ENCODE measurements at regions not wholly inside any gene's neighbourhood (a gene's known extent, or its start where the extent isn't known, plus 50 kb on each side); places are given as distances from the start of the nearest gene placed in this dataset.

DNA sequence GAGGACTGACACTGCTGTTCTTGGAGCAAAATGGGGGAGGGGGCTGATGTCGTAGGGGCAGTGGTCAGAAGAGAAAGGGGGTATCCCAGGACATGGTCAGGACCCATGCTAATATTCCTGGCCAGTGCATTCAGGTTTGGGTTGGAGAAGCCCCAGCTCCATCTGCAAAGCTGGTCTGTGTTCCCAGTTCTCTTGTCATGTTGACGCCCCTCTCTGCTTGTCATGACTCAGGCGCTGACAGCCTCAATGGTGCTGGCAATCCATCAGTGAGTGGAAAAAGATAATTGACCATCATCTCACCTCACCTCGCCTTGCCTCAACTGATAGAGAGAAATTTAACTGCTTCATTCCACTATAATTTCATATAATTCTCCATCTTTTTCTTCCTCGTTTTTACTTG lies 283.1 kb upstream of the CADM1 start:
- Mint-ChIP-seq H3K4me3 (ENCODE audit: unreplicated experiment) (no peak overlapping the region), H3K9me3 (ENCODE audit: unreplicated experiment) (no peaks in the 10 kb centered on the region), H3K4me1 (ENCODE audit: unreplicated experiment) (peaks cover 7% of the 10 kb centered on the region), H3K27ac (ENCODE audit: unreplicated experiment) (no peak overlapping the region), H3K36me3 (ENCODE audit: low read depth, unreplicated experiment) (no peaks in the 10 kb centered on the region), H3K27me3 (ENCODE audit: unreplicated experiment) (no peaks in the 10 kb centered on the region)
- no peak for DNase-seq (ENCODE audit: low spot score)
- TF ChIP-seq, protein P1, sequence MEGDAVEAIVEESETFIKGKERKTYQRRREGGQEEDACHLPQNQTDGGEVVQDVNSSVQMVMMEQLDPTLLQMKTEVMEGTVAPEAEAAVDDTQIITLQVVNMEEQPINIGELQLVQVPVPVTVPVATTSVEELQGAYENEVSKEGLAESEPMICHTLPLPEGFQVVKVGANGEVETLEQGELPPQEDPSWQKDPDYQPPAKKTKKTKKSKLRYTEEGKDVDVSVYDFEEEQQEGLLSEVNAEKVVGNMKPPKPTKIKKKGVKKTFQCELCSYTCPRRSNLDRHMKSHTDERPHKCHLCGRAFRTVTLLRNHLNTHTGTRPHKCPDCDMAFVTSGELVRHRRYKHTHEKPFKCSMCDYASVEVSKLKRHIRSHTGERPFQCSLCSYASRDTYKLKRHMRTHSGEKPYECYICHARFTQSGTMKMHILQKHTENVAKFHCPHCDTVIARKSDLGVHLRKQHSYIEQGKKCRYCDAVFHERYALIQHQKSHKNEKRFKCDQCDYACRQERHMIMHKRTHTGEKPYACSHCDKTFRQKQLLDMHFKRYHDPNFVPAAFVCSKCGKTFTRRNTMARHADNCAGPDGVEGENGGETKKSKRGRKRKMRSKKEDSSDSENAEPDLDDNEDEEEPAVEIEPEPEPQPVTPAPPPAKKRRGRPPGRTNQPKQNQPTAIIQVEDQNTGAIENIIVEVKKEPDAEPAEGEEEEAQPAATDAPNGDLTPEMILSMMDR (IDR thresholded peaks at IDR 0.05; ENCODE audit: unreplicated experiment), result no peak

DNA sequence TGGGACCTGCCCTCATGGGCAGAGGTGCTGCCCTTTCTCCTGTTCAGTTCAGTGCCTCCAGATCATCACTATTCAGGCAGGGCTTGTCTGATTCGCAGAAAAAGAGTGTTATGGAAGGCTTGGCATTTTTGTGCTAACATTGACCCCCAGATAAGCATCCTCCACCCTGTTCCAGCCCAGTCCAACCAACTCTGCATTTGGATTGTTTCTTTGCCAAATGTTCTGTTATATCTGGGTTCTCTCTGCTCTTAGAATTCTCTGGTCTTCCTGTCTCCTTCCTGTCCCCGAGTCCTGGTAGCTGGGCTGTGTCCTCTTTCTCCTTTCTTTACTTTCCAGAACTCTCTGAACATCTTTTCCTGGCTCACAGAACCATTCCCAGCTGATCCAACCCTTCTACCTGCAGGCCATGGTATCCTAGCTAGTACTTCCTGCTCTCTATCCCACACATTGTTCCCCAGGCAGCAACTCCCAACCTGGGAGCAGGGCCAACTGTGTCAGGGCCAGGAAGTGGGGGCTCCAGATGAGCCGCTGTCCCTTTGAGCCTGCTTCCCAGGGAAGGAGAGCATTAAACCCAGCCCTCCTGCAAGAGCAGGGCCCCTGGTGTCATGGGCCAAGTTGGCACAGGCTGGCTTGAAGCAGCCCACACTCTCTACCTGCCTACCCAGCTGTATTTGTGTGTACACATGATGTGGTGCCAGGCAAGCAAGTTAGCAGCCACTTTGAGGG lies 280.7 kb upstream of the CADM1 start:
- no peak for DNase-seq (ENCODE audit: low spot score)
- peaks cover 7% of the 10 kb centered on the region for H3K4me1 Mint-ChIP-seq (ENCODE audit: unreplicated experiment)
- no peaks in the 10 kb centered on the region for H3K9me3 Mint-ChIP-seq (ENCODE audit: unreplicated experiment)
- no peak overlapping the region for H3K4me3 Mint-ChIP-seq (ENCODE audit: unreplicated experiment)
- H3K36me3 Mint-ChIP-seq (ENCODE audit: low read depth, unreplicated experiment), result no peaks in the 10 kb centered on the region
- TF ChIP-seq, protein P1 (IDR thresholded peaks at IDR 0.05; ENCODE audit: unreplicated experiment), result no peak
- H3K27me3 Mint-ChIP-seq (ENCODE audit: unreplicated experiment), result peaks cover 3% of the 10 kb centered on the region
- no peak overlapping the region for H3K27ac Mint-ChIP-seq (ENCODE audit: unreplicated experiment)

GRCh38 chr11:115780646-115781362 lies 276.6 kb upstream of the CADM1 start:
- TF ChIP-seq, protein P1 (IDR thresholded peaks at IDR 0.05; ENCODE audit: unreplicated experiment), result no peak
- Mint-ChIP-seq H3K27me3 (ENCODE audit: unreplicated experiment) (peaks cover 3% of the 10 kb centered on the region), H3K27ac (ENCODE audit: unreplicated experiment) (no peak overlapping the region), H3K36me3 (ENCODE audit: low read depth, unreplicated experiment) (no peaks in the 10 kb centered on the region), H3K4me3 (ENCODE audit: unreplicated experiment) (no peak overlapping the region), H3K9me3 (ENCODE audit: unreplicated experiment) (no peaks in the 10 kb centered on the region), H3K4me1 (ENCODE audit: unreplicated experiment) (peaks cover 7% of the 10 kb centered on the region)
- DNase-seq (ENCODE audit: low spot score), result no peak

GRCh38 chr11:115778928-115779650 lies 274.9 kb upstream of the CADM1 start:
- no peak for DNase-seq (ENCODE audit: low spot score)
- Mint-ChIP-seq H3K4me1 (ENCODE audit: unreplicated experiment) (no peaks in the 10 kb centered on the region), H3K27ac (ENCODE audit: unreplicated experiment) (no peak overlapping the region), H3K27me3 (ENCODE audit: unreplicated experiment) (peaks cover 5% of the 10 kb centered on the region), H3K4me3 (ENCODE audit: unreplicated experiment) (no peak overlapping the region), H3K36me3 (ENCODE audit: low read depth, unreplicated experiment) (no peaks in the 10 kb centered on the region), H3K9me3 (ENCODE audit: unreplicated experiment) (no peaks in the 10 kb centered on the region)
- TF ChIP-seq, protein P1 (IDR thresholded peaks at IDR 0.05; ENCODE audit: unreplicated experiment), result no peak

All from endothelial cell (in vitro differentiated cells).